Transverse colon (tissue), 4 donors: ENCODE measurements at regions not wholly inside any gene's neighbourhood (a gene's known extent, or its start where the extent isn't known, plus 50 kb on each side); places are given as distances from the start of the nearest gene placed in this dataset.

ENCODE experiments used
- DNase-seq: peaks from one replicate; pipeline ENCODE4 v3.0.0-alpha.2; 2019
- H3K27ac ChIP-seq, 4 donors: fragments of 200-600 bp; sonication (generic); 2 replicates each; pipeline ENCODE4 v1.5.1; 2016 to 2018; ENCODE audit warnings: inconsistent platforms in 4 of 4
- H3K27me3 ChIP-seq: fragments of 200-600 bp; sonication (generic); 2 replicates; pipeline ENCODE4 v1.5.1; 2017; ENCODE audit warnings: inconsistent platforms
- H3K36me3 ChIP-seq, 4 donors: fragments of 200-600 bp; sonication (generic); 2 replicates each; pipeline ENCODE4 v1.5.1; 2017 to 2019; ENCODE audit warnings: inconsistent platforms in 4 of 4
- H3K4me1 ChIP-seq, 4 donors: fragments of 200-600 bp; sonication (generic); 2 replicates each; pipeline ENCODE4 v1.5.1; 2017 to 2020; ENCODE audit warnings: inconsistent platforms in 4 of 4
- H3K4me3 ChIP-seq, 4 donors: fragments of 200-600 bp; sonication (generic); 1 replicate in 1 of 4; 2 replicates in 3 of 4; pipeline versions ENCODE4 v1.5.1 to v1.6.1; 2017 to 2019; ENCODE audit warnings: inconsistent platforms in 4 of 4
- H3K9me3 ChIP-seq, 2 donors: fragments of 200-600 bp; sonication (generic); 2 replicates each; pipeline ENCODE4 v1.5.1; 2017 to 2019; ENCODE audit warnings: inconsistent platforms in 2 of 2
- EP300 ChIP-seq: sonication (generic); formaldehyde crosslinking; IDR thresholded peaks from one replicate; pipeline ENCODE4 v1.6.1; 2017; ENCODE audit warnings: antibody characterized with exemption, low read depth
- POLR2A ChIP-seq: fragments of 450-650 bp; IDR thresholded peaks from one replicate; pipeline ENCODE4 v1.6.1; 2016; ENCODE audit warnings: antibody characterized with exemption, mild to moderate bottlenecking, moderate library complexity
- POLR2AphosphoS5 ChIP-seq, 3 donors: sonication (generic); formaldehyde crosslinking; IDR thresholded peaks; one replicate each; pipeline ENCODE4 v1.6.1; 2016; ENCODE audit warnings: antibody characterized with exemption in 3 of 3
- WGBS, 2 donors: methylation state at CpG; one replicate each; pipeline ENCODE4 v1.1.5; 2018; ENCODE audit warnings: low coverage in 1 of 2; 5-methylcytosine and 5-hydroxymethylcytosine counted together
- in situ Hi-C, 4 donors: fragments of 200-750 bp; cut with MboI; loops; one replicate each; pipeline versions ENCODE4 v1.15.0 to v1.15.1; 2017; ENCODE audit warnings: low sequenced_read_pairs in 3 of 4, low pct_ligation_motif_present in 1 of 4, low pct_unique_long_range_greater_than_20kb in 1 of 4
- intact Hi-C: fragments of 100-400 bp; cut with DNase I; formaldehyde crosslinking; loops from one replicate; pipeline ENCODE4 v1.15.1; 2023; ENCODE audit warnings: low total_unique reads
- TF ChIP-seq, protein P1 (sequence below), 5 experiments: fragments of 200-600 bp in 3 of 5; fragments of 450-650 bp in 2 of 5; sonication (generic) in 3 of 5; IDR thresholded peaks; 1 replicate in 2 of 5; 2 replicates in 3 of 5; pipeline ENCODE4 v1.5.1; 2016 to 2017; ENCODE audit warnings: antibody characterized with exemption in 5 of 5, inconsistent platforms in 3 of 5, mild to moderate bottlenecking in 2 of 5, moderate library complexity in 1 of 5

- no peak for DNase-seq
- intact Hi-C loops = no loop called here
- Histone ChIP-seq H3K4me3 (no peak overlapping the region), H3K27ac (no peak overlapping the region), H3K27me3 (no peaks in the 10 kb centered on the region), H3K36me3 (no peaks in the 10 kb centered on the region), H3K9me3 (no peaks in the 10 kb centered on the region), H3K4me1 (no peaks in the 10 kb centered on the region)
- in situ Hi-C loops = no loop called here
- TF ChIP-seq, protein P1, sequence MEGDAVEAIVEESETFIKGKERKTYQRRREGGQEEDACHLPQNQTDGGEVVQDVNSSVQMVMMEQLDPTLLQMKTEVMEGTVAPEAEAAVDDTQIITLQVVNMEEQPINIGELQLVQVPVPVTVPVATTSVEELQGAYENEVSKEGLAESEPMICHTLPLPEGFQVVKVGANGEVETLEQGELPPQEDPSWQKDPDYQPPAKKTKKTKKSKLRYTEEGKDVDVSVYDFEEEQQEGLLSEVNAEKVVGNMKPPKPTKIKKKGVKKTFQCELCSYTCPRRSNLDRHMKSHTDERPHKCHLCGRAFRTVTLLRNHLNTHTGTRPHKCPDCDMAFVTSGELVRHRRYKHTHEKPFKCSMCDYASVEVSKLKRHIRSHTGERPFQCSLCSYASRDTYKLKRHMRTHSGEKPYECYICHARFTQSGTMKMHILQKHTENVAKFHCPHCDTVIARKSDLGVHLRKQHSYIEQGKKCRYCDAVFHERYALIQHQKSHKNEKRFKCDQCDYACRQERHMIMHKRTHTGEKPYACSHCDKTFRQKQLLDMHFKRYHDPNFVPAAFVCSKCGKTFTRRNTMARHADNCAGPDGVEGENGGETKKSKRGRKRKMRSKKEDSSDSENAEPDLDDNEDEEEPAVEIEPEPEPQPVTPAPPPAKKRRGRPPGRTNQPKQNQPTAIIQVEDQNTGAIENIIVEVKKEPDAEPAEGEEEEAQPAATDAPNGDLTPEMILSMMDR (IDR thresholded peaks at IDR 0.05) = no peak
- TF ChIP-seq POLR2A (no peak), POLR2AphosphoS5 (IDR thresholded peaks at IDR 0.05) (no peak), EP300 (no peak)
- 76 to 85% methylated on average over 2 of the region's 2 CpGs for WGBS, 2 donors
These were observed 185.2 kb upstream of the CADPS start for GRCh38 chr3:63060412-63060811.

GRCh38 chr3:63061449-63061848 is 186.2 kb upstream of the CADPS start:
- intact Hi-C loops (no loop called here), in situ Hi-C loops (no loop called here)
- WGBS, 2 donors = 59 to 60% methylated on average over 1 to 5 of the region's 5 CpGs
- DNase-seq = no peak
- Histone ChIP-seq H3K27ac (no peak overlapping the region), H3K36me3 (no peaks in the 10 kb centered on the region), H3K4me1 (no peaks in the 10 kb centered on the region), H3K27me3 (no peaks in the 10 kb centered on the region), H3K4me3 (no peak overlapping the region), H3K9me3 (no peaks in the 10 kb centered on the region)
- TF ChIP-seq POLR2A = no peak
- TF ChIP-seq EP300 = no peak
- no peak for TF ChIP-seq POLR2AphosphoS5 (IDR thresholded peaks at IDR 0.05)
- TF ChIP-seq, protein P1 (IDR thresholded peaks at IDR 0.05) = no peak

- in situ Hi-C loops (no loop called here), intact Hi-C loops (no loop called here)
- TF ChIP-seq POLR2AphosphoS5 (IDR thresholded peaks at IDR 0.05) = no peak
- TF ChIP-seq POLR2A = no peak
- TF ChIP-seq, protein P1 (IDR thresholded peaks at IDR 0.05) = no peak
- no peak for TF ChIP-seq EP300
- H3K27ac ChIP-seq = no peak overlapping the region
- no peak overlapping the region for H3K4me3 ChIP-seq
- WGBS, 2 donors = 50 to 56% methylated on average over 1 of the region's 1 CpG
- H3K4me1 ChIP-seq = no peaks in the 10 kb centered on the region
- no peaks in the 10 kb centered on the region for H3K9me3 ChIP-seq
- no peaks in the 10 kb centered on the region for H3K27me3 ChIP-seq
- no peaks in the 10 kb centered on the region for H3K36me3 ChIP-seq
- no peak for DNase-seq
These were observed 189.1 kb upstream of the CADPS start for GRCh38 chr3:63064209-63064755.

DNA sequence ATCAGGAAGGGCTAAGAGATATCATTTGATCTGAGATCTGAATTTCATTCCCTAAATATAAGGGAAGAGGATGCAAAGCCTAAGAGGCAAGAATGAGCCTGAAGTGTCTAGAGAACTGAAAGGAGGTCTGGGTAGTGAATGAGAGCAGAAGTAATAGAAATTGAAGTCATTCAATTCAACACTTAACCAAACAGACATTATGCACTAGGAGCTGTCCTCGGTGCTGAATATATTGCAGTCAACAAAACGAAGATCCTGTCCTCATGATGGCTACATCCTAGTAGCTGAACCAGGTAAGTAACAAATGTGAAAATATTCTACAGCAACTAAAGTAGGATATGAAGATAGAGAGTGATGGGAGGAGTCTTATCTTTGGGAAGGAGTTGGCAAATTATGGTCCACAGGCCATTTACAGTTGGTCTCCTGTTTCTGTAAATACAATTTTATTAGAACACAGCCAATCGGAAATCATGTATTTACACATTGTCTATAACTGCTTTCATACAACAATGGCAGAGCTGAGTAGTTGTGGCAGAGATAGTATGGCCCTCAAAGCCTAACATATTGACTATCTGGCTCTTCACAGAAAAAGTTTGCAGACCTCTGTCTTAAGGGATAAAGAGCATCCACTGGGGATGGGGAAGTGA is 192.9 kb upstream of the CADPS start:
- Histone ChIP-seq H3K4me3 (no peak overlapping the region), H3K4me1 (no peaks in the 10 kb centered on the region), H3K27ac (no peak overlapping the region), H3K9me3 (no peaks in the 10 kb centered on the region), H3K27me3 (no peaks in the 10 kb centered on the region), H3K36me3 (no peaks in the 10 kb centered on the region)
- WGBS, 2 donors = 30 to 31% methylated on average over 3 of the region's 3 CpGs
- in situ Hi-C loops (no loop called here), intact Hi-C loops (no loop called here)
- DNase-seq = no peak
- no peak for TF ChIP-seq POLR2AphosphoS5 (IDR thresholded peaks at IDR 0.05)
- no peak for TF ChIP-seq POLR2A
- TF ChIP-seq, protein P1 (IDR thresholded peaks at IDR 0.05) = no peak
- no peak for TF ChIP-seq EP300
